Uterus (tissue), 3 donors: ENCODE measurements at regions not wholly inside any gene's neighbourhood (a gene's known extent, or its start where the extent isn't known, plus 50 kb on each side); places are given as distances from the start of the nearest gene placed in this dataset.

Source experiments
- DNase-seq, 2 donors: peaks; one replicate each; pipeline ENCODE4 v3.0.0-alpha.2; 2019 to 2020
- H3K27ac ChIP-seq, 2 donors: fragments of 200-600 bp; sonication (generic); 1 replicate in 1 of 2; 2 replicates in 1 of 2; pipeline ENCODE4 v1.5.1; 2016 to 2018
- H3K27me3 ChIP-seq, 2 donors: fragments of 200-600 bp; sonication (generic); one replicate each; pipeline ENCODE4 v1.5.1; 2018 to 2019; ENCODE audit warnings: control low read depth in 1 of 2
- H3K36me3 ChIP-seq, 2 donors: fragments of 200-600 bp; sonication (generic); one replicate each; pipeline ENCODE4 v1.5.1; 2019; ENCODE audit warnings: control low read depth in 1 of 2
- H3K4me1 ChIP-seq, 2 donors: fragments of 200-600 bp; sonication (generic); one replicate each; pipeline ENCODE4 v1.5.1; 2018 to 2019; ENCODE audit warnings: control low read depth in 1 of 2
- H3K4me3 ChIP-seq, 2 donors: fragments of 200-600 bp; sonication (generic); 1 replicate in 1 of 2; 2 replicates in 1 of 2; pipeline ENCODE4 v1.5.1; 2018 to 2019; ENCODE audit warnings: mild to moderate bottlenecking in 1 of 2
- H3K9me3 ChIP-seq, 2 donors: fragments of 200-600 bp; sonication (generic); one replicate each; pipeline ENCODE4 v1.5.1; 2019; ENCODE audit warnings: control low read depth in 1 of 2
- CTCF ChIP-seq, 4 experiments: fragments of 200-600 bp in 2 of 4; fragments of 450-650 bp in 2 of 4; sonication (generic) in 2 of 4; IDR thresholded peaks; one replicate each; pipeline ENCODE4 v1.5.1; 2016 to 2019; ENCODE audit warnings: antibody characterized with exemption in 4 of 4, mild to moderate bottlenecking in 2 of 4, moderate library complexity in 1 of 4
- POLR2A ChIP-seq, 2 donors: fragments of 450-650 bp; IDR thresholded peaks; one replicate each; pipeline ENCODE4 v1.6.1; 2016; ENCODE audit warnings: antibody characterized with exemption in 2 of 2, mild to moderate bottlenecking in 1 of 2, moderate library complexity in 1 of 2
- intact Hi-C: fragments of 100-400 bp; cut with DNase I; formaldehyde crosslinking; loops from one replicate; pipeline ENCODE4 v1.15.1; 2023; ENCODE audit warnings: low total_unique reads
- donor health status: DM: yes; HTN: yes; CAD: no.

- no peak for DNase-seq
- no peaks in the 10 kb centered on the region for H3K36me3 ChIP-seq
- intact Hi-C loops: no loop called here
- no peaks in the 10 kb centered on the region for H3K9me3 ChIP-seq
- no peaks in the 10 kb centered on the region for H3K27me3 ChIP-seq
- H3K4me1 ChIP-seq: peaks cover 0 to 9% of the 10 kb centered on the region in 2 donors
- H3K4me3 ChIP-seq: no peak overlapping the region
- TF ChIP-seq POLR2A (IDR thresholded peaks at IDR 0.05) (no peak), CTCF (IDR thresholded peaks at IDR 0.05) (no peak)
- H3K27ac ChIP-seq: no peak overlapping the region
Measured at GRCh38 chr4:7132730-7133582, 59.4 kb upstream of the SORCS2 start.

GRCh38 chr4:7132249-7132648 is 60.1 kb upstream of the SORCS2 start:
- DNase-seq: no peak
- no peaks in the 10 kb centered on the region for H3K36me3 ChIP-seq
- intact Hi-C loops: no loop called here
- H3K27me3 ChIP-seq: no peaks in the 10 kb centered on the region
- TF ChIP-seq CTCF (IDR thresholded peaks at IDR 0.05) (no peak), POLR2A (IDR thresholded peaks at IDR 0.05) (no peak)
- H3K4me3 ChIP-seq: no peak overlapping the region
- no peak overlapping the region for H3K27ac ChIP-seq
- H3K4me1 ChIP-seq: peaks cover 0 to 13% of the 10 kb centered on the region in 2 donors
- no peaks in the 10 kb centered on the region for H3K9me3 ChIP-seq

- TF ChIP-seq CTCF (IDR thresholded peaks at IDR 0.05) (no peak), POLR2A (IDR thresholded peaks at IDR 0.05) (no peak)
- Histone ChIP-seq H3K4me3 (no peak overlapping the region), H3K36me3 (no peaks in the 10 kb centered on the region), H3K4me1 (peaks cover 0 to 13% of the 10 kb centered on the region in 2 donors), H3K27ac (no peak overlapping the region), H3K9me3 (no peaks in the 10 kb centered on the region), H3K27me3 (no peaks in the 10 kb centered on the region)
- intact Hi-C loops: no loop called here
- no peak for DNase-seq
Measured at GRCh38 chr4:7131498-7132031, 60.8 kb upstream of the SORCS2 start.

- no peaks in the 10 kb centered on the region for H3K9me3 ChIP-seq
- no peaks in the 10 kb centered on the region for H3K27me3 ChIP-seq
- intact Hi-C loops: no loop called here
- no peaks in the 10 kb centered on the region for H3K36me3 ChIP-seq
- no peak overlapping the region for H3K4me3 ChIP-seq
- no peak overlapping the region for H3K27ac ChIP-seq
- no peak for TF ChIP-seq POLR2A (IDR thresholded peaks at IDR 0.05)
- TF ChIP-seq CTCF (IDR thresholded peaks at IDR 0.05): no peak
- peaks cover 0 to 13% of the 10 kb centered on the region in 2 donors for H3K4me1 ChIP-seq
- DNase-seq: no peak
Measured at GRCh38 chr4:7130621-7131211, 61.6 kb upstream of the SORCS2 start.
